HG03196 (cell line): ENCODE measurements at regions not wholly inside any gene's neighbourhood (a gene's known extent, or its start where the extent isn't known, plus 50 kb on each side); places are given as distances from the start of the nearest gene placed in this dataset.

Source experiments
- ATAC-seq: cut with Tn5 transposase; IDR thresholded peaks from one replicate; pipeline ENCODE4 v1.9.1; 2021; ENCODE audit not compliant: unreplicated experiment

DNA sequence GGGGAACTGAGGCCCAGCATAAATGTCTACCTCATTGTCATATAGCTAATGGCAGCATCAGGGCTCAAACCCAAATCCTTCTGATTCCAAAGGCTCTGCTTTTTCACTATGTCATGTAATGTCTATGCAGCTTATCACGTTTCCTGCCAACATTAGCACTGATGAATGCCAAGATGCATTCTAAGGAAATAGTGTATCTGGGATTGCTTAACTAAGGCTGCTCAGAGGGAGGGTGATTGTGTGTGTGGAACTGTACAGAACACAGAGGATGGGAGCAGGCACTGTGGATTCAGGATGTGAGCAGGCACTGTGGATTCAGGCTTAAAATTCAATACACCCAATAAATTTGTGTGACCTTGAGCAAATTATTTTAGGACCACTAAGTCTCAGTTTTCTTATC is 456.4 kb upstream of the DEPDC1 start:
- no peak for ATAC-seq

DNA sequence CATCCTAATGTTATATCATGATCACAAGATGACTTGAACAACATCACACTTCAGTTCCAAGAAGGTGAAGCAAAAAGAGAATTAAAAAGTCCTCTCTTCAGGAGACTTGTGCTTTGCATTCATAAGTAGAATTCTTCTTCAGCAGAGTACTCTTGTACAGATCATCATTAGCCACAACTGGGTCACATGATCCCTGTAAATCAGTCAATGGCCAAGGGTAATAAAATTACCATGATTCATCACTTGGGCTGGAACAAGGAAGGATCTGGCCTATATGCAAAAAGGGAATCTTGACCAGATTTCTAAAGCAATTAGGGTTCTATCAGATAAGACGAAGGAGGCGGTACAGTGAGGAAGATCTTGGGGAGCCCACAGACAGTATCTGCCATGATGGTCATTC is 458.0 kb upstream of the DEPDC1 start:
- ATAC-seq: no peak

DNA sequence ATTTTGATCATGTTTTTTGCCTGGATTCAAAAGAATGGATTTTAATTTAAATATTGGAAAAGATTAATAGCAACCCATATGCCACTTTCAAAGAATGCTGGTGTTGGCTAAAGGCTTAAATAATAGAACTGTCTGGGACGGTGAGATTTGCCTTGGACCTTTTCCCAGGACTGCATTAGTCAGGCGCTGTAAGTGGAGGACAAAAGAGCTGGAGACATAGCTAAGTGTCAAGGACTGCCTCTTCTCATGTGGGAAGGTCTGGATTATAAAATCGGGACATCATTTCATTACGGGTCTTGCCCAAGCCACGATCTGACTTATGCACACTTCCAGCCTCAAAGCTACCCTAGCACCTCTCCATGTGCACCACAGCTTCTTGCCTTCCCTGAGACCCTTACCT is 458.5 kb upstream of the DEPDC1 start:
- ATAC-seq: no peak

DNA sequence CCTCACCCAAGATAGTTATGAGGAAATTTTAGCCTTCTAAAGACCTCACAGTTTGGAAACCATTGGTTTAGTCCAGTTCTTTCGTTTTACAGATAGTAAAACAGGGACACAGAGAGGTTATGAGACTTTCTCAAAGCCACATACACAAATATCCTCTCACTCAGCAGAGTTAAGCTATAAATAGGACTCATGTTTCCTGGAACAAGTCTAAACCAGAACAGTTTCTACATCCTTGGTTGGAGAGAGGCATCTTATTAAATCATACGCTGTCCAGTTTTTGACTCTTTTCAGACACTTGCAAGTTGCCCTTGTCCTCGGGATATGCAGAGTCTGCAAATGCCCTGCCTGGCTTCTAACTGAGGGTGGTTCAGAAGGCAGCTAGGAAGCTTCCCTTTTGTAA is 462.1 kb upstream of the DEPDC1 start:
- ATAC-seq: no peak

DNA sequence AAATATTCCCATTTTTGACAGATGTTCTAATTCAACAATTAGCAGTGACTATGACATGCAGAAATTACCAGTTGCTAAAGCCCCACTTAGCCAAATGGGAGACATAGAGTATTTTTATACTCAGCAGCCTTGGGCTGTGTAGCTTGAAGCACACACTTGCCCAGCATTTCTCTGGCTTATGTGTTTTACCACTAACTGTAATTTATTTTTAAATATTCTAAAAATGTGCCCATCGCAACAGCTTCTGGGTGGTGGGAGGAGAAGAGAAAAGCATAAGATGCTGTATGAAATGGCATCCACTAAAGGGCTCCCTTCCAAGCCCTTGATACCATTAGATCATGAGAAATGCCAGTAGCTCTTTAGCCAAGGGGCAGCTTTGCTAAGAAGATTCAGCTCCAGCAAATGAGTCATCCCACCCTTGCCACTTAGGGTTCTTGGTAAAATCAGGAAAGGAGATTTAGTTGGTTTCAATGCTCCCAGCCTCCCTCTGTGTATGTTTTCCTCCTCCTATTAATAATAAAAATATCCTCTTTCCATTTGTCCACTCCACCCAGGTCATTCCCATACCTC is 462.7 kb upstream of the DEPDC1 start:
- no peak for ATAC-seq

DNA sequence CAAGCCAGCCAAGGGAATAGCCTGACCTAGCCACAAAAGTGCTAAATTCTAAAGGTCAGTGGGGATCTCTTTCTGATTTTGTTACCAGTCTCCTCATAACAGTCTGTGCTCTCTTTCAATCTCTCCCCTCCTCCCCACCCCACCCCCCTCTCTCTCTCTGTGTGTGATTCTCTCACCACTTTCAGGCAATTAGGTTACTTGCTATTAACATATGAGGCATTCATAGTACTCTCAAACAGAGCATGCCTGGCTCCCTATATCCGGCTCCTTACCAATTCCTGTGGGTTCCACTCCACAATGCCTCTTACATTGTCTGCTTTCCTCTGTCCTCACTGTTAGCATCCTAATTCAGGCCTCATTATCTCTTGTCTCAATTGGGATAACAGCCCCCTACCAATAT is 464.3 kb upstream of the DEPDC1 start:
- ATAC-seq: no peak

DNA sequence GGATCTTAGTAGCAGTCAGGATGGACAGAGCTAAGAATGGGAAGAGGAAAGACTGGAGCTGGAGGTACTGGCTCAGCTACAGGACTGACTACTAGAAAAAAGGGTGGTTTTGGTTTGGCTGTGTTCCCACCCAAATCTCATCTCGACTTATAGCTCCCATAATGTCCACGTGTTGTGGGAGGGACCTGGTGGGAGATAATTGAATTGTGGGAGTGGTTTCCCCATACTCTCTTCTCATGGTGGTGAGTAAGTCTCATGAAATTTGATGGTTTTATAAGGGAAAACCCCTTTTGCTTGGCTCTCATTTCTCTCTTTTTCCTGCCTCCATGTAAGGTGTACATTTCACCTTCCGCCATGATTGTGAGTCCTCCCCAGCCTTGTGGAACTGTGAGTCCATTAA is 466.5 kb upstream of the DEPDC1 start:
- no peak for ATAC-seq

DNA sequence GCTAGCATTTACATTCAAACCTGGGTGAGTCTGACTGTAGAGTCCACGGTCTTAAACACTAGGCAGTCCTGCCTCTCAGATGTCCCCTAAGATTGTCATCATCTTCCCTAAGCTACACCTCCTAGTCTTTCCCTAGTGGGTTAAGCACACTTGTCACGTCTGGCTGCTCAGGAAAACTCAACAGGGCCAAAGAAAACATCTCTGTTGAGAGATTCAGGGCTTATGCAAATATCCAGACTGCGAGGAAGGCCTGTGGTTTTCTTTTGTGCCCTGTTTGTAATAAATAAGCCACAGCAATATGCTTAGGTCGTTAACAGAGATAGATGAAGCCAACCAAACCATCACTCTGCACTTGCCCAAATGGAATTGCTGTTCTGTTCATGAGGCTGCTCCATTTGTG is 472.6 kb upstream of the DEPDC1 start:
- no peak for ATAC-seq

DNA sequence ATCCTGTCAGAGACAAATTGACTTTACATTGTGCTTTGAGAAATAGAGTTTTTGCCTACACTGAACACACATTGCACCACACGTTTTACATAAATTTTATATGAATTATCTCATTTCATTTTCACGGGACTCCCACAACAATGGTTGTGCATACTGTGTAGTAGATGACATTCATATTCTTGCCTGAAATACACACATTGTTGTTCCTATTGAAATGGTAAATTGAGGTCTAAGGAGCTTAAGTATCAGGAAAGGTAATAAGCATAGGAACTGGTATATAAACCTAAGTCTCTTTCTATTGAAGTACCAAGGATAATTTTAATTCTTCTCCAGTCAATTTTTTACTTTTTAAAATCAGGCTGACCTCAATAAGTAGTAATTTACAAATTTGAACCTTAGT is 473.7 kb upstream of the DEPDC1 start:
- ATAC-seq: no peak

DNA sequence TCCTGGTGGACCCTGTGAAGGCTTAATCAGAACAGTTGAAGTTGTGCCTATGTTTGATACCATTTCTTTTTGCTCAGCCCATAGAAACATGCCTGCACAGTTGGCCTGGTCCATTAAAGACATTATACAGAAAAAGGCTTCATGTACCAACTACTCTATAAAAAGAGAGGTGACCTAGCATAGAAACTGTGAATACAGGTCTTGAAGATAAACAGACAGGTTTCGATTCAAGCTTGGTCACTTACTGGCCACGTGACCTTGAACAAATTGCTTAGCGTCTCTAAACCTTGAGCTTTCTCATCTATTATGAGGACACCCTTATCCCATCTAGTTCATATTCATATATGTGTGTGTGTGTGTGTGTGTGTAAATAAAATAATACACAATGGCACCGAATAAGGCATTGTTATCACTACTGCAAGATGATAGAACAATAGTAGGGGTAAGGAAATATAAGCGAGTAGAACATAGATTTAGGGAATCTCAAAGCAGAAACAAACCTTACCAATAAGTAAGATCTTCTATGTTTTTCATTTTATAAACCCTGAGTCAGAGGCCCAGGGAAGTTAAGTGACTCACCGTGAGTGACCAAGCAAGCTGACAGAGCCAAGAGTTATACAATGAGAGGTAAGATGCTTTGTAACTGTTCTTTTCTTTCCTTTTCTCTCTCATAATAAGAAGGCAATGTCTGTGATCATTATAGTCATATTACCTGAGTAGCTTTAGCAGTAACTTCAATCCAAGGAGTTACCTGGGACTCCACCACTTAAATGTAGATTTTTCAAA is 476.8 kb upstream of the DEPDC1 start:
- ATAC-seq: no peak

DNA sequence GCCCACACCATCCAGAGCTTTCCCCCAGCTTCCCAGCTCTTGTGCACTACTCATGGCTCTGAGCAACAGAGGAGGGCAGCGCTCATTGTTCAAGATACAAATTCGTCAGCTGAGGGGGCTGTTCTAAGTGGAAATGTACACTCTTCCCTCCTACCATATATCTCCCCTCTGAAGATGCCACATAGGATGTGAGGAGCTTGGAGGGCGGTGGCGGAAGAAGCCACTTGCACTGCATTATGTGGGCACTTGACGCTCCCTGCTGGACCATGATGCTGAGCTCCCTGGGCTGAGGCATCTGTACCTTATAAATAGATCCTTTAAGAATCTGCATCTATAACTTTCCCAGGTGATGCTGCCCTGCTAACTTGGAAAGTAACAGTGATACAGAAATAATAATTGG is 477.6 kb upstream of the DEPDC1 start:
- no peak for ATAC-seq

DNA sequence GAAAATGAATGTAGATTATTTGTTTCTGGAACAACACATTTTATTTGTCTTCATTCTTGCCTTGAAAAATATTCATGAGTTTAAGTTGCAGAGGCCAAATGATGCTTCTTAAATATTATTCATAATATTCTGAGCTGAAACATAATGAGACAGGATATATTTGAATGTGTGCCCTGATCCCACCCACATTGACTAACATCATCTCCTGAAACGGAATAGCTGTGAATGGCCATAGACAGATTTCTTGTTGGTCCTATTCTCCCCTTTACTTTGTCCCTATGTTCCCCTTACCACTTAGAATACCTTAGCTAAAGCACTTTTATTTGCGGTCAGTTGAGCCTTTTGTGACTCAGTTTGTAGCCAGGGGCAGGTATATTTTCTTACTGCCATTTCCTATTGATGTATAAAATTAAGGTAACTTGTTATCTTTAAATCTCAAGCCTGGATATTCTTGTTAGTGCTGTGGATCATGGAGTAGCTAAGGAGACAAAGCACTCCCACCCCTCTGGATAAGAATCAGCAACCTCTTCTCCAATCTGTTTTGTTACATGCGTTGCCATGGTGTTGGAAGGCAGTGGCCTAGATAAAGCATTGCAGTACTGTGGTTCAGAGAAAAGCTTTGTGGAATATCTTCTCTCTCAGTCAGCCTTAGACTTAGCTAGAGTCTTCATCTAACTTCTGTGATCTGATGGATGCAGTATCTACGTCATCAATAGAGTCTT is 478.5 kb upstream of the DEPDC1 start:
- ATAC-seq: no peak

DNA sequence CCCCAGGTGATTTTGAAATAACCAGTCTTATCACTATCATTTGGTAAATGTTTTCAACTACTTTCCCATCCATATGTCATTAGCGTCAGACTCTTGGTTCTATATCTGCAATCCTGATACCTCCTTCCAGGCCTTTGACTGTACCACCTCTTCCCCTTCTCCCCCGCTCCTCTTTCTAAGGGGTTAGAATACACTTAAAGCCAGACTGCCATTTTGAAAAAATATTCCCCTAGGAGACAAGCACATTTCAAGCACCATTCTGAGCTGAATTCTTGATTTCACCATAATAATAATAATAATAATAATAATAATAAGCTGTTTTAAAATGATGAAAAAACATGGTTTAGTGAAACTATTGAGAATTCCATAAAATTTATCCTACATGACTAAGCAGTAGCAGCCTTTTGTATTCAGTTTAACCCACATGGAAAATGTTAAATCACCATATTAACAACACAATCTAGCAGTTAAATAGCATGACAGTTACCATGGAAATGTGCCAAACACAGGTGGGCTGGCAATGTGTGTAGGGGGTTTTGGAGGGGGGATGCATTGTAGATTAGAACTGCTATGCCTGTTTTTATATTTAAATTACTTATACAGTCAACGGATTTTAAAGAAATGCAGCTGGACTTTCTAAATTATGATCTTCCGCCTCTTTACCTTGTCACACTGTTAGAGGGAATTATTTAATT is 480.2 kb upstream of the DEPDC1 start:
- ATAC-seq: no peak

DNA sequence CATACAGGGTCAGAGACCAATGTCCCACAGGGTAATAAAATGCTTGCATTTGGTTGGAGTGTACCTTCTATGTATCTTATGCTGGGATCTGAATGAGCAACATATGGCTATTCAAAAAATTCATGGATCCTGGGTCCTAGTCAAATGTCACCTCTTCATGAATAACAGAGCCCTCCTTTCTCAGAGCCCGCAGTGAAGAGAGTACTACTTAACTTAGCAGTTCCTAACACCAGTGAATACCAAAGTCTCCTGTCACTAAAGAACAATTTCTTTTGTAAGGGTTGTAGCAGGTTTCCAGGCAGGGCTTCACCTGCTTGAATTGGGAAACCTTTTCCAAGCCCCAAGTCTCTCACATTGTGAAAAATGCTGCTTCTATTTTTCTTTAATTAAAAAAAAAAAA is 483.0 kb upstream of the DEPDC1 start:
- no peak for ATAC-seq

DNA sequence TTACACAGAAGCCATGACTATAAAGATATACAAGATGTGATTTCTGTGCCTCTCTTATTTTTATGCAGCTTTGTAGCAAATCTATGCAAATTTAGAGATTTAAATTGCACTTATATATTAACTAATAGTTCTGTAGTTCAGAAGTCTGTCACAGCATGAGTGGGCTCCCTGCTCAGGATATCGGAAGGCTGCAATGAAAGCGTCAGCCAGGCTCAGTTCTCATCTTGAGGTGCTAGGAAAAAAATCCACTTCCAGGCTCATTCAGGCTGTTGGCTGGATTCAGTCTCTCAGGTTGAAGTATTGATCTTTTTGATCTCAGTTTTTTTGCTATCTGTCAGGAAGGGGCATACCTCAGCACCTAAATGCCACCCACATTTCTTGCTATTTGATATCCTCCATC is 487.4 kb upstream of the DEPDC1 start:
- ATAC-seq: no peak

DNA sequence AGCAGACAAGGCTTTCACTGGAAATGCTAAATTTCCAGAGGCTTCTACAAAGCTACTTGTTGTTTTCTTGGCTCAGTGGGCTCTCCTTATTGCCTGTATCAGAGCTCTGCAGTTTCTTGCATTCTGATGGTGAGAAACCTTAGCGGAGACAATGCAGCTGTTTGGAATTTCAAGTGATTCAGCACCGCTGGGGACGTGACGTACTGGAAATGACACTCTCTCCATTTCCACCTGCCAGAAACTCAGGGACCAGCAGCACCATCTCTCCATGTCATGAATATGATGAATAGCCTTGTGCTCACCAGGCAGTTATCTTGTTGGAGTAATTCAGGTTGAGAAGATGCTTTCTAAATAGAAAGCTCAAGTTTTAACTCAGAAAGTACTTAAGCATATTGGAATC is 497.2 kb upstream of the DEPDC1 start:
- ATAC-seq: no peak

DNA sequence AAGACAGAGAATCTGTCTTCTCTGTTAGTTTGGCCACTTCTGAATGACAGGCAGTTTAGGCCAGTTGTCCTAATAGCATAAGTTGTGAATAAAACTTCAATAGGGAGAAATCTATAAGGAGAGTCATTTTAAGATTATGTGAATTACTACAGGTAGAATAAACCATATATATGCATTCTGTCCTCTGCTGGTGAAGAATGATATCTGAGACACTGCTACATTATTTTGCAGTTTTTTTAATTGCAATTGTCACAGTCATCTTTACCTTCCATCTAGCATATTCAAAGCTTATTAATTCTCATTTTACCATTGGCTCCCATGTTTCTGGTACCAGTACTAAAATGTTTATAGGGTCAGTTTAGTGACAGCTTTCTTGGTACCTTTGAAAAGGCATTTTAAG is 519.6 kb upstream of the DEPDC1 start:
- ATAC-seq: no peak

DNA sequence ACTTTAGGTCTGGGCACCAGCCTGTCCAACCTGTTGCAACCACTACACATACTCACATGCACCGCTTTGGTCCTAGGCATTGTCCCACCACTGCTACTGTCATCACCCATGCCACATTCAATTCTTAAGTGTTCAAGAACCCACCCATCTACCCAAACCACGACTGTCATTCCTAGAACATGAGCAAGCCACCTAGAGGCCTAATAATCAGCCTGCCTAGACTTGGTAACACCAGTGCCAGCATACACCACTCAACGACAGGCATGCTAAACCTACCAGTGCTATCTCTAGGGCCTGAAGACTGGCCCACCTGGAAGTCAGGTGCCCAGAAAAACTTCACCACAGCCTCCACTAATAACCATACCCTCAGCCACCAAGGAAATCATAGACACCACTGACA is 532.8 kb upstream of the DEPDC1 start:
- no peak for ATAC-seq

DNA sequence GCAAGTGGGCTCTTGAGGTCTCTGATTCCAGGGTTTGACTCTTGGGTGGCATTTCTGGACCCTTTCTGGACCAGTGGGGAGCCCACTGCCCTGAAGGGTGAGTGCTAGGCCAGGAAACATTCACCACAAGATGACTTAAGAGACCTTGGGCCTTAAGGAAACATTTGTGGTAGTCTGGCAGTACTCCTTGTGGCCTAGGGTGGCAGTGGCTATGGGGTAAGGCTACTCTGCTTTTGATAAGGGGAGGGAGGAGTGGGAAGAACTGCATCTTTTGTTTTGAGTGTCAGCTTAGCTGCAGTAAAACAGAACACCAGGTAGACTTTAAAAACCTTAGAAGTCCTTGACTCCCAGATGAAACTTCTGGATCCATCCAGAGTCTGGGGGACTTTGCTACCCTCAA is 529.3 kb upstream of the LRRC7 start:
- no peak for ATAC-seq

DNA sequence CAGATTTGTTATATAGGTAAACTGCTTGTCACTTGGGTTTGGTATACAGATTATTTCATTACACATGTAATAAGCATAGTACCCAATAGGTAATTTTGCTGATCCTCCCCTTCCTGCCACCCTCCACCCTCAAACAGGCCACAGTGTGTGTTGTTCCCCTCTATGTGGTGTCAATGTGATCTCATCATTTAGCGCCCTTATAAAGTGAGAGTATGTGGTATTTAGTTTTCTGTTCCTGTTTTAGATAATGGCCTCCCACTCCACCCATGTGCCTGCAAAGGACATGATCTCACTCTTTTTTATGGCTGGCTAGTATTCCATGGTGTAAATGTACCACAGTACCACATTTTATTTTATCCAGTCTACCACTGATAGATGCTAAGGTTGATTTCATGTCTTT is 522.1 kb upstream of the LRRC7 start:
- ATAC-seq: no peak

DNA sequence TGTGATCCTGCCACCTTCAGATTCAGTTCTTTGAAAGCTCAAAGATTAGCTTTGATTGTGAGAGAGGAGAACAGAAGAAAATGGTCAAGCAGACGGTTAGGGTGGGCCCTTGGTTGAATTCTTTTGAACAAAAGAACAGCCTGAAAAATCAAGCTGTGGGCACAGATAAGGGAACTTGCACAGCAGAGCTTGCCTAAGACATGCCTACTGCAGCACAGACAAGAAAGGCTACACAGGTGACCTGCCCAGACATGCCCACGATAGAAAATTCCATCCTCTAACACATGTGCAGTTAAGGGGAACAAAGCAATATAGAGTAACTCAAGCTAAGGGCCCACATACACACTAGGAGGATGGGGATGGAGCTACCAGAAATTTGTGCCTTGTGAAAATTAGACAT is 512.5 kb upstream of the LRRC7 start:
- ATAC-seq: no peak

DNA sequence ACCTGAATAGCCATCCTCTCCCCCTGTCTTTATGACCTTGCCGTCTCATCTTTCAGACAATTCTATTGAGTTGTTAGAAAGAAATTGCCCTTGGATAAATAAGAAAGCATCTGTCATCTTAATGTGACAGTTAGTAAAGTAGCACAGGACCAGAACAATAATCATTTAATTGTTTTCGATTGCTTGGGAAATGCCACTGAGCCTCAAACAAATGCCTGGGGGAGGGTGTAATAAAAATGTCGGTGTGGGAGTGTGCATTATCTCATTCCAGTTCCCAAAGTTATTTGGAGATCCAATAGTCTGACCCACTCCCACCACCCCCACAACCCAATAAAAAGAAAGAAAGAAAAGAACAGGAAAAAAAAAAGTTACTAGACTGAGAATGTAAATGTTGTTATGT is 509.3 kb upstream of the LRRC7 start:
- no peak for ATAC-seq
